MM.1S (cell line): ENCODE measurements at regions not wholly inside any gene's neighbourhood (a gene's known extent, or its start where the extent isn't known, plus 50 kb on each side); places are given as distances from the start of the nearest gene placed in this dataset.

ENCODE experiments used
- EZH2 ChIP-seq: fragments of 300-600 bp; sonication (generic); optimal IDR thresholded peaks from 2 replicates; pipeline ENCODE3; 2017; ENCODE audit warnings: low read depth, mild to moderate bottlenecking, antibody characterized with exemption, low read length, mixed read lengths
- EZH2phosphoT487 ChIP-seq: fragments of 300-600 bp; sonication (generic); IDR thresholded peaks from 2 replicates; pipeline ENCODE4 v1.6.1; 2018; ENCODE audit warnings: antibody characterized with exemption, low read length
- TF ChIP-seq, protein P1 (sequence below): fragments of 300-600 bp; sonication (generic); IDR thresholded peaks from 2 replicates; pipeline ENCODE4 v1.5.1; 2016; ENCODE audit warnings: antibody characterized with exemption, low read length, mixed read lengths

DNA sequence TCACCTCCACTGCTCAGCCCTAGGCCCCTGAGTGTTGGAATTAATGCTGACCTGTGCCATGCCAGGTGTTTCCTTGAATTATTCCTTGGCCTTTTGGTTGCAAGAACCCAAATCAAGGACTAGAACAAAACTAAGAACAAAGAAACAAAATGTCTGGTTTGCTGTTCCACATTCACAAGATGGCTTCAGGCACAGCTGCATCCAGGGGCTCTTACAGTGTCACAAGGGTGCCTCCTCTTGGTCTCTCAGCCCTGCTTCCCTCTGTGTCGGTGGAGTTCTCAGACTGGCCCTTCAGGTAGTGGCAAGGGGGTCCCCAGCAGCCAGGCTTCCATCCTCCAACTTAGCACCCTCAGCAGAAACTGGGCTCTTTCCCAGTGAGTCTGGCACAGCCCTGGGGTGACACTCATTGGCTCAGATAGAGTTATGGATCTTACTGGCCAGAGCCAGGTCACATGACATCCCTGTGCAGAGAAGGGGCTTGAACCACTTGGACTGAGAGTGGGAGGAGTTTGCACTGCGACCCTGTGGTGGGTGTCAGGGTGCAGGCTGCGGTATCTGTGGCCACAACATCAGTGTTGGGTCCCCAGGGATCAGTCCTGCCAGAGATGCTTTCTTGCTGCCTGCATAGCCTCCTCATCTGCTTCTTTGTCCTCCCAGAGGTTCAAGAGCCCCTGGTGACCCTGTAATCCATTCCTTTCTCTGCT lies 427.7 kb upstream of the SULF2 start:
- TF ChIP-seq, protein P1, sequence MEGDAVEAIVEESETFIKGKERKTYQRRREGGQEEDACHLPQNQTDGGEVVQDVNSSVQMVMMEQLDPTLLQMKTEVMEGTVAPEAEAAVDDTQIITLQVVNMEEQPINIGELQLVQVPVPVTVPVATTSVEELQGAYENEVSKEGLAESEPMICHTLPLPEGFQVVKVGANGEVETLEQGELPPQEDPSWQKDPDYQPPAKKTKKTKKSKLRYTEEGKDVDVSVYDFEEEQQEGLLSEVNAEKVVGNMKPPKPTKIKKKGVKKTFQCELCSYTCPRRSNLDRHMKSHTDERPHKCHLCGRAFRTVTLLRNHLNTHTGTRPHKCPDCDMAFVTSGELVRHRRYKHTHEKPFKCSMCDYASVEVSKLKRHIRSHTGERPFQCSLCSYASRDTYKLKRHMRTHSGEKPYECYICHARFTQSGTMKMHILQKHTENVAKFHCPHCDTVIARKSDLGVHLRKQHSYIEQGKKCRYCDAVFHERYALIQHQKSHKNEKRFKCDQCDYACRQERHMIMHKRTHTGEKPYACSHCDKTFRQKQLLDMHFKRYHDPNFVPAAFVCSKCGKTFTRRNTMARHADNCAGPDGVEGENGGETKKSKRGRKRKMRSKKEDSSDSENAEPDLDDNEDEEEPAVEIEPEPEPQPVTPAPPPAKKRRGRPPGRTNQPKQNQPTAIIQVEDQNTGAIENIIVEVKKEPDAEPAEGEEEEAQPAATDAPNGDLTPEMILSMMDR: no peak
- TF ChIP-seq EZH2 (no peak), EZH2phosphoT487 (no peak)
